Urothelium cell line (cell line): ENCODE measurements at regions not wholly inside any gene's neighbourhood (a gene's known extent, or its start where the extent isn't known, plus 50 kb on each side); places are given as distances from the start of the nearest gene placed in this dataset.

Experiments used
- DNase-seq: peaks from one replicate; pipeline ENCODE4 v3.0.0; 2011; ENCODE audit warnings: low spot score, mixed read lengths
- FAIRE-seq: peaks from 2 replicates; lab custom pipeline; 2011; peaks lifted over from hg19 to GRCh38; lab: Jason Lieb, UNC

- DNase-seq (no peak), FAIRE-seq (no peak)
These were observed 402.1 kb upstream of the CHD6 start for GRCh38 chr20:42020316-42020715.

GRCh38 chr20:42018979-42019378 lies 400.8 kb upstream of the CHD6 start:
- no peak for FAIRE-seq
- DNase-seq, result no peak

- FAIRE-seq, result no peak
These were observed 391.9 kb upstream of the CHD6 start for GRCh38 chr20:42010090-42010489.

GRCh38 chr20:42007251-42007650 lies 389.1 kb upstream of the CHD6 start:
- FAIRE-seq, result no peak
- DNase-seq, result no peak

More at GRCh38 chr20:42010090-42010489, 391.9 kb upstream of the CHD6 start:
- no peak for DNase-seq

GRCh38 chr20:42005211-42005610 lies 387.0 kb upstream of the CHD6 start:
- no peak for FAIRE-seq

GRCh38 chr20:42003380-42003779 lies 385.2 kb upstream of the CHD6 start:
- no peak for FAIRE-seq
- DNase-seq, result no peak

More at GRCh38 chr20:42005211-42005610, 387.0 kb upstream of the CHD6 start:
- DNase-seq, result no peak

GRCh38 chr20:41998539-41999341 lies 380.6 kb upstream of the CHD6 start:
- peak; percentile 65 for FAIRE-seq

GRCh38 chr20:41996951-41997350 lies 378.8 kb upstream of the CHD6 start:
- FAIRE-seq, result no peak
- no peak for DNase-seq

More at GRCh38 chr20:41998539-41999341, 380.6 kb upstream of the CHD6 start:
- peak; percentile 12 for DNase-seq

GRCh38 chr20:41992481-41992880 lies 374.3 kb upstream of the CHD6 start:
- FAIRE-seq (no peak), DNase-seq (no peak)

- no peak for FAIRE-seq
These were observed 373.2 kb upstream of the CHD6 start for GRCh38 chr20:41991412-41991811.

GRCh38 chr20:41989935-41990635 lies 371.9 kb upstream of the CHD6 start:
- DNase-seq (no peak), FAIRE-seq (no peak)

More at GRCh38 chr20:41991412-41991811, 373.2 kb upstream of the CHD6 start:
- no peak for DNase-seq

- FAIRE-seq (no peak), DNase-seq (no peak)
These were observed 371.0 kb upstream of the CHD6 start for GRCh38 chr20:41989039-41989679.

GRCh38 chr20:41984031-41984430 lies 365.9 kb upstream of the CHD6 start:
- FAIRE-seq, result no peak
- DNase-seq, result no peak

- DNase-seq (no peak), FAIRE-seq (no peak)
These were observed 365.0 kb upstream of the CHD6 start for GRCh38 chr20:41983159-41983558.

GRCh38 chr20:41981746-41982145 lies 363.6 kb upstream of the CHD6 start:
- DNase-seq (no peak), FAIRE-seq (no peak)

- FAIRE-seq, result no peak
These were observed 360.7 kb upstream of the CHD6 start for GRCh38 chr20:41978875-41979274.

GRCh38 chr20:41978246-41978790 lies 360.1 kb upstream of the CHD6 start:
- DNase-seq, result no peak
- FAIRE-seq, result no peak

More at GRCh38 chr20:41978875-41979274, 360.7 kb upstream of the CHD6 start:
- DNase-seq, result no peak

GRCh38 chr20:41969656-41970055 lies 351.5 kb upstream of the CHD6 start:
- DNase-seq (no peak), FAIRE-seq (no peak)

- no peak for FAIRE-seq
These were observed 342.0 kb upstream of the CHD6 start for GRCh38 chr20:41960166-41960565.

GRCh38 chr20:41958391-41958790 lies 340.2 kb upstream of the CHD6 start:
- FAIRE-seq, result no peak

More at GRCh38 chr20:41960166-41960565, 342.0 kb upstream of the CHD6 start:
- DNase-seq, result no peak

More at GRCh38 chr20:41958391-41958790, 340.2 kb upstream of the CHD6 start:
- no peak for DNase-seq
